Astrocyte (in vitro differentiated cells and primary cell): ENCODE measurements at regions not wholly inside any gene's neighbourhood (a gene's known extent, or its start where the extent isn't known, plus 50 kb on each side); places are given as distances from the start of the nearest gene placed in this dataset.

ENCODE experiments used
- DNase-seq: peaks from one replicate; pipeline ENCODE4 v3.0.0-alpha.2; 2010; ENCODE audit warnings: low read depth
- FAIRE-seq: peaks from 2 replicates; lab custom pipeline; 2011; peaks lifted over from hg19 to GRCh38; lab: Jason Lieb, UNC
- H2AFZ ChIP-seq: 2 replicates; pipeline ENCODE4 v1.6.0; 2012; ENCODE audit warnings: low read depth, low read length, inconsistent platforms
- H3K27ac ChIP-seq: 2 replicates; pipeline ENCODE4 v1.5.1; 2011; ENCODE audit warnings: low read depth, low read length, inconsistent platforms
- H3K27me3 ChIP-seq: 2 replicates; pipeline ENCODE4 v1.6.0; 2011; ENCODE audit warnings: low read length, inconsistent platforms; ENCODE audit not compliant: insufficient read depth
- H3K36me3 ChIP-seq: 2 replicates; pipeline ENCODE4 v1.5.1; 2011; ENCODE audit warnings: low read length, inconsistent platforms; ENCODE audit not compliant: insufficient read depth
- H3K4me1 ChIP-seq: 2 replicates; pipeline ENCODE4 v1.5.1; 2011; ENCODE audit warnings: low read length, inconsistent platforms; ENCODE audit not compliant: insufficient read depth
- H3K4me2 ChIP-seq: 2 replicates; pipeline ENCODE4 v1.6.0; 2012; ENCODE audit warnings: low read length, inconsistent platforms
- H3K4me3 ChIP-seq: 2 replicates; pipeline ENCODE4 v1.5.1; 2011; ENCODE audit warnings: low read depth, mild to moderate bottlenecking, low read length, inconsistent platforms; ENCODE audit not compliant: insufficient read depth
- H3K79me2 ChIP-seq: 2 replicates; pipeline ENCODE4 v1.6.0; 2012; ENCODE audit warnings: mild to moderate bottlenecking, low read length, inconsistent platforms; ENCODE audit not compliant: insufficient read depth
- H3K9ac ChIP-seq: 2 replicates; pipeline ENCODE4 v1.6.0; 2012; ENCODE audit warnings: mild to moderate bottlenecking, low read length, inconsistent platforms
- H3K9me3 ChIP-seq: 2 replicates; pipeline ENCODE4 v1.5.1; 2012; ENCODE audit warnings: low read depth, mild to moderate bottlenecking, low read length, inconsistent platforms; ENCODE audit not compliant: insufficient read depth
- H4K20me1 ChIP-seq: 2 replicates; pipeline ENCODE4 v1.6.0; 2012; ENCODE audit warnings: low read length, inconsistent platforms; ENCODE audit not compliant: insufficient read depth
- H3K27ac Mint-ChIP-seq: one replicate; pipeline ENCODE4 v1.8.0; 2021; ENCODE audit warnings: mild to moderate bottlenecking, mixed read lengths; ENCODE audit not compliant: unreplicated experiment
- H3K27me3 Mint-ChIP-seq: one replicate; pipeline ENCODE4 v1.8.0; 2021; ENCODE audit warnings: low read depth, mixed read lengths; ENCODE audit not compliant: unreplicated experiment
- H3K36me3 Mint-ChIP-seq: one replicate; pipeline ENCODE4 v1.8.0; 2021; ENCODE audit warnings: low read depth, mixed read lengths; ENCODE audit not compliant: unreplicated experiment
- H3K4me1 Mint-ChIP-seq: one replicate; pipeline ENCODE4 v1.8.0; 2021; ENCODE audit warnings: low read depth, mixed read lengths; ENCODE audit not compliant: unreplicated experiment
- H3K4me3 Mint-ChIP-seq: one replicate; pipeline ENCODE4 v1.8.0; 2021; ENCODE audit warnings: mild to moderate bottlenecking, moderate library complexity, mixed read lengths; ENCODE audit not compliant: unreplicated experiment
- H3K9me3 Mint-ChIP-seq: one replicate; pipeline ENCODE4 v1.8.0; 2021; ENCODE audit warnings: mild to moderate bottlenecking, mixed read lengths; ENCODE audit not compliant: unreplicated experiment
- CTCF ChIP-seq: IDR thresholded peaks from 2 replicates; pipeline ENCODE4 v1.5.1; 2011; ENCODE audit warnings: low read depth, mild to moderate bottlenecking, inconsistent platforms, low read length, moderate library complexity; ENCODE audit not compliant: insufficient read depth
- EZH2 ChIP-seq: IDR thresholded peaks from 2 replicates; pipeline ENCODE4 v1.6.1; 2012; ENCODE audit warnings: mild to moderate bottlenecking, low read length, inconsistent platforms; ENCODE audit not compliant: insufficient read depth

GRCh38 chr17:73998249-73998648, 205.2 kb upstream of the RPL38 start:
- no peak overlapping the region for H3K4me3 Mint-ChIP-seq
- no peak overlapping the region for H3K9ac ChIP-seq
- H3K27me3 ChIP-seq, result no peaks in the 10 kb centered on the region
- no peak overlapping the region for H2AFZ ChIP-seq
- FAIRE-seq, result no peak
- no peak overlapping the region for H3K27ac Mint-ChIP-seq
- H3K79me2 ChIP-seq, result no peaks in the 10 kb centered on the region
- no peak overlapping the region for H3K4me2 ChIP-seq
- peaks cover 45% of the 10 kb centered on the region for H3K27me3 Mint-ChIP-seq
- H3K36me3 Mint-ChIP-seq, result no peaks in the 10 kb centered on the region
- no peaks in the 10 kb centered on the region for H3K9me3 ChIP-seq
- H3K4me1 ChIP-seq, result no peaks in the 10 kb centered on the region
- no peaks in the 10 kb centered on the region for H3K4me1 Mint-ChIP-seq
- DNase-seq, result no peak
- no peak overlapping the region for H3K27ac ChIP-seq
- TF ChIP-seq EZH2, result no peak
- TF ChIP-seq CTCF, result no peak
- no peaks in the 10 kb centered on the region for H3K36me3 ChIP-seq
- H3K9me3 Mint-ChIP-seq, result no peaks in the 10 kb centered on the region
- no peaks in the 10 kb centered on the region for H4K20me1 ChIP-seq
- H3K4me3 ChIP-seq, result no peak overlapping the region

- no peak overlapping the region for H3K27ac Mint-ChIP-seq
- no peaks in the 10 kb centered on the region for H3K27me3 ChIP-seq
- no peaks in the 10 kb centered on the region for H3K9me3 ChIP-seq
- DNase-seq, result no peak
- H3K4me3 Mint-ChIP-seq, result no peak overlapping the region
- no peaks in the 10 kb centered on the region for H3K9me3 Mint-ChIP-seq
- H3K4me1 ChIP-seq, result no peaks in the 10 kb centered on the region
- H3K4me3 ChIP-seq, result no peak overlapping the region
- peaks cover 44% of the 10 kb centered on the region for H3K27me3 Mint-ChIP-seq
- H3K79me2 ChIP-seq, result no peaks in the 10 kb centered on the region
- H3K27ac ChIP-seq, result no peak overlapping the region
- no peaks in the 10 kb centered on the region for H3K36me3 Mint-ChIP-seq
- H3K9ac ChIP-seq, result no peak overlapping the region
- no peaks in the 10 kb centered on the region for H3K4me1 Mint-ChIP-seq
- TF ChIP-seq EZH2, result no peak
- TF ChIP-seq CTCF, result peak; percentile 29
- no peaks in the 10 kb centered on the region for H4K20me1 ChIP-seq
- no peaks in the 10 kb centered on the region for H3K36me3 ChIP-seq
- H2AFZ ChIP-seq, result no peak overlapping the region
- FAIRE-seq, result no peak
- no peak overlapping the region for H3K4me2 ChIP-seq
These were observed 204.5 kb upstream of the RPL38 start for GRCh38 chr17:73998653-73999645.

GRCh38 chr17:74001145-74001544, 202.3 kb upstream of the RPL38 start:
- FAIRE-seq (no peak), DNase-seq (no peak)
- Histone ChIP-seq H3K36me3 (no peaks in the 10 kb centered on the region), H3K27me3 (peaks cover 2% of the 10 kb centered on the region), H3K27ac (no peak overlapping the region), H3K4me3 (no peak overlapping the region), H3K4me1 (no peaks in the 10 kb centered on the region), H4K20me1 (no peaks in the 10 kb centered on the region), H3K79me2 (no peaks in the 10 kb centered on the region), H3K4me2 (no peak overlapping the region), H3K9ac (no peak overlapping the region), H2AFZ (no peak overlapping the region), H3K9me3 (no peaks in the 10 kb centered on the region)
- no peak overlapping the region for H3K27ac Mint-ChIP-seq
- no peaks in the 10 kb centered on the region for H3K4me1 Mint-ChIP-seq
- H3K36me3 Mint-ChIP-seq, result no peaks in the 10 kb centered on the region
- H3K27me3 Mint-ChIP-seq, result peaks cover 59% of the 10 kb centered on the region
- no peaks in the 10 kb centered on the region for H3K9me3 Mint-ChIP-seq
- H3K4me3 Mint-ChIP-seq, result no peak overlapping the region
- TF ChIP-seq EZH2 (no peak), CTCF (no peak)
